BJ (cell line): ENCODE measurements at regions not wholly inside any gene's neighbourhood (a gene's known extent, or its start where the extent isn't known, plus 50 kb on each side); places are given as distances from the start of the nearest gene placed in this dataset.

Source experiments
- CTCF ChIA-PET: fragments of 350-600 bp; formaldehyde crosslinking; extraction: SDS; loops from one replicate; lab custom pipeline; 2021; ENCODE audit warnings: antibody characterized with exemption, inconsistent platforms; lab: Yijun Ruan, JAX
- POLR2A ChIA-PET: fragments of 300-600 bp; sonication (Branson Sonifier 250); formaldehyde crosslinking; extraction: SDS; loops from one replicate; lab custom pipeline; 2021; ENCODE audit warnings: antibody characterized with exemption; lab: Charles Lee
- DNase-seq: peaks from one replicate; pipeline ENCODE4 v3.0.0-alpha.2; 2011; ENCODE audit warnings: low read depth
- H3K27me3 ChIP-seq: 2 replicates; pipeline ENCODE4 v1.6.0; 2011; ENCODE audit warnings: low read length; ENCODE audit not compliant: control insufficient read depth, insufficient read depth
- H3K36me3 ChIP-seq: 2 replicates; pipeline ENCODE4 v1.5.1; 2011; ENCODE audit warnings: low read length; ENCODE audit not compliant: control insufficient read depth, insufficient read depth
- H3K4me3 ChIP-seq: 2 replicates; pipeline ENCODE4 v1.5.1; 2011; ENCODE audit warnings: low read depth, mild to moderate bottlenecking, control low read depth, low read length
- TF ChIP-seq, protein P1 (sequence below): IDR thresholded peaks from 2 replicates; pipeline ENCODE4 v1.5.1; 2011; ENCODE audit warnings: low read depth, mild to moderate bottlenecking, control low read depth, inconsistent platforms, low read length, moderate library complexity; ENCODE audit not compliant: insufficient read depth

- no peak overlapping the region for H3K4me3 ChIP-seq
- TF ChIP-seq, protein P1, sequence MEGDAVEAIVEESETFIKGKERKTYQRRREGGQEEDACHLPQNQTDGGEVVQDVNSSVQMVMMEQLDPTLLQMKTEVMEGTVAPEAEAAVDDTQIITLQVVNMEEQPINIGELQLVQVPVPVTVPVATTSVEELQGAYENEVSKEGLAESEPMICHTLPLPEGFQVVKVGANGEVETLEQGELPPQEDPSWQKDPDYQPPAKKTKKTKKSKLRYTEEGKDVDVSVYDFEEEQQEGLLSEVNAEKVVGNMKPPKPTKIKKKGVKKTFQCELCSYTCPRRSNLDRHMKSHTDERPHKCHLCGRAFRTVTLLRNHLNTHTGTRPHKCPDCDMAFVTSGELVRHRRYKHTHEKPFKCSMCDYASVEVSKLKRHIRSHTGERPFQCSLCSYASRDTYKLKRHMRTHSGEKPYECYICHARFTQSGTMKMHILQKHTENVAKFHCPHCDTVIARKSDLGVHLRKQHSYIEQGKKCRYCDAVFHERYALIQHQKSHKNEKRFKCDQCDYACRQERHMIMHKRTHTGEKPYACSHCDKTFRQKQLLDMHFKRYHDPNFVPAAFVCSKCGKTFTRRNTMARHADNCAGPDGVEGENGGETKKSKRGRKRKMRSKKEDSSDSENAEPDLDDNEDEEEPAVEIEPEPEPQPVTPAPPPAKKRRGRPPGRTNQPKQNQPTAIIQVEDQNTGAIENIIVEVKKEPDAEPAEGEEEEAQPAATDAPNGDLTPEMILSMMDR: no peak
- ChIA-PET CTCF (no interaction called here), POLR2A (interaction anchor here (0.7 kb wide), 1 partner anchor 36 kb away, joined by 3 read pairs; no protein-coding TSS in a partner anchor)
- H3K36me3 ChIP-seq: no peaks in the 10 kb centered on the region
- no peak for DNase-seq
- no peaks in the 10 kb centered on the region; the same call in 1 of the 2 replicates for H3K27me3 ChIP-seq
Measured at GRCh38 chr12:98403936-98404335, 111.5 kb upstream of the TMPO start.

DNA sequence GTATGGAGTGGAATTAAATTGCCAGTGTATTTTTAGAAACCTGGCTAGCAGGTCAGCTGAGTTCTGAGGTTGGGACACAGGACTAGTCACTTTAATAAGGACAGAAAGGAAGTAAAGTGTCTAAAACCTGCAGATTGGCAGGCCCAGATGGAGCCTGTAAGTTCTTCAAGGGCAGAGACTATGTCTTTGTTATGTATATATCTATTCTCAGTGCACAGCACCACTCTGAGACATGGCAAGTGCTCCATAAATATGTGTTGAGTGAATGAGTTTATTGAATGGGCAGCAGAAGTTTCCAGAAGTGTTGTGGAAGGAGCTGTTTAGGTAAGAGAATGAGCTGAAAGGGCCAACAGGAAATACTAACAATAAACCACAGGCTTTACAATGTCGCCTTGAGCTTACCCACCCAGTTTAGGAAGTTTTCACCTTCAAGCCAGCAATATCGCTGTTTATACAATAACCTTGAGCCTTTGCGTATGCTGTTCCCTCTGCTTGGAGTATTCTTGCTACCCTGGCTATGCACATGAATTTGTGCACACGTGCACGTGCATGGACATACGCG lies 109.5 kb upstream of the TMPO start:
- Histone ChIP-seq H3K36me3 (no peaks in the 10 kb centered on the region), H3K27me3 (no peaks in the 10 kb centered on the region; the same call in 1 of the 2 replicates), H3K4me3 (no peak overlapping the region)
- CTCF ChIA-PET: interaction anchor here (0.7 to 2.4 kb wide), 3 partner anchors 8 to 12 kb away, joined by 3 to 6 read pairs (median 5); no protein-coding TSS in a partner anchor
- TF ChIP-seq, protein P1: no peak
- POLR2A ChIA-PET: no interaction called here
- DNase-seq: no peak

GRCh38 chr12:98406378-98406777 lies 109.0 kb upstream of the TMPO start:
- Histone ChIP-seq H3K4me3 (no peak overlapping the region), H3K27me3 (no peaks in the 10 kb centered on the region; the same call in 1 of the 2 replicates), H3K36me3 (no peaks in the 10 kb centered on the region)
- no peak for DNase-seq
- ChIA-PET POLR2A (no interaction called here), CTCF (interaction anchor here (0.7 to 2.4 kb wide), 3 partner anchors 9 to 11 kb away, joined by 3 to 6 read pairs (median 5); no protein-coding TSS in a partner anchor)
- TF ChIP-seq, protein P1: no peak

DNA sequence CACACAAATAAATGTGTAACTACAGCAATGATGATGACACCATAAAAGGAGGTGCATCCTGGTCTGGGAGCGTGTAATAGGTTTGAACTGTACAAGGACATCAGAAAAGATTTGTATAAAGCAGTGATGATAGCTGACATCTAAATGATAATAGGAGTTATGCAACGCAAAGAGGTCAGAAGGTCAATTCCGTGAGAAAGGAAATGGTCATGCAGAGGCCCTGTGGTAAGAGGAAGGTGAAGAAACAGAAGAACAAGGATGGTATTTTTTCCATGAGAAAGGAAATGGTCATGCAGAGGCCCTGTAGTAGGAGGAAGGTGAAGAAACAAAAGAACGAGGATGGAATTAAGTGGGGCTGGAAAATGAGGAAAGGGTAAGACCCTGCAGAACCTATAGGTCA lies 106.7 kb upstream of the TMPO start:
- no peak overlapping the region for H3K4me3 ChIP-seq
- no peak for DNase-seq
- H3K27me3 ChIP-seq: no peaks in the 10 kb centered on the region; the same call in 1 of the 2 replicates
- TF ChIP-seq, protein P1: no peak
- H3K36me3 ChIP-seq: no peaks in the 10 kb centered on the region
- POLR2A ChIA-PET: no interaction called here
- CTCF ChIA-PET: interaction anchor here (1.1 kb wide), 1 partner anchor 8 kb away, joined by 4 read pairs; no protein-coding TSS in a partner anchor

DNA sequence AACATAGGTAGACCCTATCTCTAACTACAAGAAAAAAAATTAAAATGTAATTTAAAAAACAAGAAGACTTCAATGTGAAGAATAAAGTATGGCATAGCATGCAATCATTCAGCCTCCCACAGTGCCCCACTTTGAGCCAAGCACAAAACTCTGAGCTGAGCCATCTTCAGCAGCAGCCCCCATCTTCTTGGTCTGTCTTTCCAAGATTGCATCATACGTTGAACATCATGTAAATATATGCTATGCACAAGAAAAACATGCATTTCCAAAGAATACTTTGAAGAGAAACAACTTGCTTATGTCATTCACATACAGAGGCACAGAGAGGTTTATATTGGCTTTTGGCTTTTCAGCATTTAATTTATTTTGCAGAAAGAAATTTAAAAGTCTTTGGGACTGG lies 105.8 kb upstream of the TMPO start:
- Histone ChIP-seq H3K27me3 (no peaks in the 10 kb centered on the region; the same call in 1 of the 2 replicates), H3K36me3 (no peaks in the 10 kb centered on the region), H3K4me3 (no peak overlapping the region)
- TF ChIP-seq, protein P1: no peak
- DNase-seq: no peak
- ChIA-PET CTCF (no interaction called here), POLR2A (no interaction called here)
